ENCODE measurements at regions not wholly inside any gene's neighbourhood (a gene's known extent, or its start where the extent isn't known, plus 50 kb on each side); places are given as distances from the start of the nearest gene placed in this dataset.

GRCh38 chr9:118583414-118583813 lies 785.8 kb downstream of the BRINP1 start:
- DNase-seq (ENCODE audit: low read depth) = no peak

GRCh38 chr9:118586978-118587377 lies 782.3 kb downstream of the BRINP1 start:
- no peak for DNase-seq (ENCODE audit: low read depth)

- DNase-seq (ENCODE audit: low read depth) = no peak
Measured at GRCh38 chr9:118594428-118594827, 774.8 kb downstream of the BRINP1 start.

- DNase-seq (ENCODE audit: low read depth) = no peak
Measured at GRCh38 chr9:118595719-118596305, 773.4 kb downstream of the BRINP1 start.

GRCh38 chr9:118596374-118597015 lies 772.7 kb downstream of the BRINP1 start:
- no peak for DNase-seq (ENCODE audit: low read depth)

GRCh38 chr9:118606668-118607067 lies 762.6 kb downstream of the BRINP1 start:
- no peak for DNase-seq (ENCODE audit: low read depth)

GRCh38 chr9:118609355-118610044 lies 759.7 kb downstream of the BRINP1 start:
- no peak for DNase-seq (ENCODE audit: low read depth)

GRCh38 chr9:118612201-118612600 lies 757.0 kb downstream of the BRINP1 start:
- DNase-seq (ENCODE audit: low read depth) = no peak

- no peak for DNase-seq (ENCODE audit: low read depth)
Measured at GRCh38 chr9:118613996-118614395, 755.2 kb downstream of the BRINP1 start.

GRCh38 chr9:118618084-118618483 lies 751.2 kb downstream of the BRINP1 start:
- DNase-seq (ENCODE audit: low read depth) = no peak

GRCh38 chr9:118618849-118619248 lies 750.4 kb downstream of the BRINP1 start:
- no peak for DNase-seq (ENCODE audit: low read depth)

- no peak for DNase-seq (ENCODE audit: low read depth)
Measured at GRCh38 chr9:118624608-118625007, 744.6 kb downstream of the BRINP1 start.

- no peak for DNase-seq (ENCODE audit: low read depth)
Measured at GRCh38 chr9:118630079-118630478, 739.2 kb downstream of the BRINP1 start.

GRCh38 chr9:118630931-118631595 lies 738.2 kb downstream of the BRINP1 start:
- DNase-seq (ENCODE audit: low read depth) = no peak

GRCh38 chr9:118631956-118632355 lies 737.3 kb downstream of the BRINP1 start:
- no peak for DNase-seq (ENCODE audit: low read depth)

GRCh38 chr9:118635416-118635815 lies 733.8 kb downstream of the BRINP1 start:
- no peak for DNase-seq (ENCODE audit: low read depth)

GRCh38 chr9:118637681-118638080 lies 731.6 kb downstream of the BRINP1 start:
- DNase-seq (ENCODE audit: low read depth) = no peak

- DNase-seq (ENCODE audit: low read depth) = no peak
Measured at GRCh38 chr9:118640836-118641560, 728.2 kb downstream of the BRINP1 start.

- DNase-seq (ENCODE audit: low read depth) = no peak
Measured at GRCh38 chr9:118643118-118643517, 726.1 kb downstream of the BRINP1 start.

- no peak for DNase-seq (ENCODE audit: low read depth)
Measured at GRCh38 chr9:118644066-118644465, 725.2 kb downstream of the BRINP1 start.

GRCh38 chr9:118647331-118647730 lies 721.9 kb downstream of the BRINP1 start:
- no peak for DNase-seq (ENCODE audit: low read depth)

- no peak for DNase-seq (ENCODE audit: low read depth)
Measured at GRCh38 chr9:118650417-118650816, 718.8 kb downstream of the BRINP1 start.

Measured in stimulated activated CD8-positive, alpha-beta memory T cell treated with anti-CD3 and anti-CD28 coated beads, Interleukin-4, amount 100 ng/mL, for 24 hours (primary cell).